Nephron progenitor cell (in vitro differentiated cells): ENCODE measurements at regions not wholly inside any gene's neighbourhood (a gene's known extent, or its start where the extent isn't known, plus 50 kb on each side); places are given as distances from the start of the nearest gene placed in this dataset.

Experiments
- DNase-seq: peaks from one replicate; pipeline ENCODE4 v3.0.0; 2021
- H3K27ac Mint-ChIP-seq: 2 replicates; pipeline ENCODE4 v1.8.0; 2021; ENCODE audit warnings: mild to moderate bottlenecking, moderate library complexity, mixed read lengths
- H3K27me3 Mint-ChIP-seq: 2 replicates; pipeline ENCODE4 v1.8.0; 2021; ENCODE audit warnings: mild to moderate bottlenecking, low read depth, mixed read lengths; ENCODE audit not compliant: poor library complexity
- H3K36me3 Mint-ChIP-seq: 2 replicates; pipeline ENCODE4 v1.8.0; 2021; ENCODE audit warnings: low read depth, mixed read lengths
- H3K4me1 Mint-ChIP-seq: 2 replicates; pipeline ENCODE4 v1.8.0; 2021; ENCODE audit warnings: mixed read lengths
- H3K4me3 Mint-ChIP-seq: 2 replicates; pipeline ENCODE4 v1.8.0; 2021; ENCODE audit warnings: mild to moderate bottlenecking, moderate library complexity, mixed read lengths
- H3K9me3 Mint-ChIP-seq: 2 replicates; pipeline ENCODE4 v1.8.0; 2021; ENCODE audit warnings: mild to moderate bottlenecking, moderate library complexity, mixed read lengths
- CTCF ChIP-seq: fragments of 200-600 bp; sonication (generic); IDR thresholded peaks from 2 replicates; pipeline ENCODE4 v1.5.0; 2021; ENCODE audit warnings: antibody characterized with exemption

- H3K27ac Mint-ChIP-seq, result no peak overlapping the region
- H3K27me3 Mint-ChIP-seq, result peaks cover 34% of the 10 kb centered on the region
- H3K4me3 Mint-ChIP-seq, result no peak overlapping the region
- H3K9me3 Mint-ChIP-seq, result peaks cover 26% of the 10 kb centered on the region
- TF ChIP-seq CTCF, result no peak
- no peaks in the 10 kb centered on the region for H3K36me3 Mint-ChIP-seq
- peaks cover 18% of the 10 kb centered on the region for H3K4me1 Mint-ChIP-seq
- no peak for DNase-seq
Observed at GRCh38 chr19:33903489-33903850, 106.8 kb downstream of the KCTD15 start.

GRCh38 chr19:33904681-33905080, 108.0 kb downstream of the KCTD15 start:
- Mint-ChIP-seq H3K27me3 (peaks cover 46% of the 10 kb centered on the region), H3K27ac (no peak overlapping the region), H3K4me1 (peaks cover 18% of the 10 kb centered on the region), H3K9me3 (peaks cover 19% of the 10 kb centered on the region), H3K36me3 (no peaks in the 10 kb centered on the region), H3K4me3 (peak overlapping the region; percentile 86)
- no peak for TF ChIP-seq CTCF
- DNase-seq, result no peak

- Mint-ChIP-seq H3K4me1 (peaks cover 18% of the 10 kb centered on the region), H3K36me3 (no peaks in the 10 kb centered on the region), H3K27ac (no peak overlapping the region), H3K27me3 (peaks cover 48% of the 10 kb centered on the region), H3K9me3 (peaks cover 14% of the 10 kb centered on the region), H3K4me3 (peak overlapping the region; percentile 86)
- TF ChIP-seq CTCF, result no peak
- peak; percentile 39 for DNase-seq
Observed at GRCh38 chr19:33905473-33905936, 108.8 kb downstream of the KCTD15 start.

- H3K9me3 Mint-ChIP-seq, result peaks cover 14% of the 10 kb centered on the region
- no peaks in the 10 kb centered on the region for H3K36me3 Mint-ChIP-seq
- peak overlapping the region; percentile 86 for H3K4me3 Mint-ChIP-seq
- H3K27ac Mint-ChIP-seq, result no peak overlapping the region
- peaks cover 18% of the 10 kb centered on the region for H3K4me1 Mint-ChIP-seq
- TF ChIP-seq CTCF, result no peak
- DNase-seq, result peak; percentile 73
- H3K27me3 Mint-ChIP-seq, result peaks cover 53% of the 10 kb centered on the region
Observed at GRCh38 chr19:33905937-33906577, 109.4 kb downstream of the KCTD15 start.

GRCh38 chr19:33906578-33907335, 110.1 kb downstream of the KCTD15 start:
- TF ChIP-seq CTCF, result no peak
- Mint-ChIP-seq H3K27me3 (peaks cover 50% of the 10 kb centered on the region), H3K36me3 (no peaks in the 10 kb centered on the region), H3K9me3 (peaks cover 16% of the 10 kb centered on the region), H3K4me1 (peaks cover 18% of the 10 kb centered on the region), H3K27ac (no peak overlapping the region), H3K4me3 (peak overlapping the region; percentile 57)
- peak; percentile 34 for DNase-seq

- no peak overlapping the region for H3K4me3 Mint-ChIP-seq
Observed at GRCh38 chr19:33910922-33911321, 114.3 kb downstream of the KCTD15 start.

More at GRCh38 chr19:33910922-33911321, 114.3 kb downstream of the KCTD15 start:
- no peak for TF ChIP-seq CTCF
- Mint-ChIP-seq H3K36me3 (no peaks in the 10 kb centered on the region), H3K27me3 (peaks cover 52% of the 10 kb centered on the region), H3K4me1 (no peaks in the 10 kb centered on the region), H3K9me3 (peaks cover 16% of the 10 kb centered on the region), H3K27ac (no peak overlapping the region)
- DNase-seq, result no peak
